ENCODE measurements at regions not wholly inside any gene's neighbourhood (a gene's known extent, or its start where the extent isn't known, plus 50 kb on each side); places are given as distances from the start of the nearest gene placed in this dataset.

DNA sequence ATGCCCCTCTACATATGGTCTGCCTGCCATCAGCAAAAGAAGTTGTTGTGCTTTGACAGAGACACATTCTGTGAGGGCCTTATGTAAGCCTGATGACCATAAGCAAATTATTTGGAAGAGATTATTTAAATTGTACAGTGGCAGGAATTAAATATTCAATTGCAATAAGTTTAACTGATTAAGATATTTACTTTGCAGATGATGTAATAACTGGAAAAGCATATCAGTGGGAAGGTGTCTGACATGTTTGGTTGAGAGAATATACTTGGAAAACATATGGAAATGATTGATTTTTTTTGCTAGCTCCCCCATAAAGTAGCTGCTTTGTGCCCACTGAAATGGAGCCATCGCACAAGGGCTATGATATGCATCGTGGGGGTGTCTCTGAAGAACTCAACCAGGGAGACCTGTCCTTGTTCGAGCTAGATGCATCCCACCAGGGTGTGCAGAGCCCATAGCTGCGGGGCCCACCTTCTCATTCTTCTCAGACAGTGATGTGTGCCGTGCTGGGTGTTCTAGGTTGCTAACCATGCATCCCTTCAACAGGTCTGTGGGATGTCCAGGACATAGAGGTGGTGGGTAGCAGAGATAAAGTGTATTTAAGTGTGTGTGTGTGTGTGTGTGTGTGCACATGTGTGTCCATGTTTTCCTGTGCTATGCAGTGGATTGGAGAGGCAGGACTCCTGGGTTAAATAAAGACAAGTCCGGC lies 90.4 kb upstream of the PARD3B start:
- no peak for DNase-seq (ENCODE audit: low read depth)
- TF ChIP-seq, protein P1, sequence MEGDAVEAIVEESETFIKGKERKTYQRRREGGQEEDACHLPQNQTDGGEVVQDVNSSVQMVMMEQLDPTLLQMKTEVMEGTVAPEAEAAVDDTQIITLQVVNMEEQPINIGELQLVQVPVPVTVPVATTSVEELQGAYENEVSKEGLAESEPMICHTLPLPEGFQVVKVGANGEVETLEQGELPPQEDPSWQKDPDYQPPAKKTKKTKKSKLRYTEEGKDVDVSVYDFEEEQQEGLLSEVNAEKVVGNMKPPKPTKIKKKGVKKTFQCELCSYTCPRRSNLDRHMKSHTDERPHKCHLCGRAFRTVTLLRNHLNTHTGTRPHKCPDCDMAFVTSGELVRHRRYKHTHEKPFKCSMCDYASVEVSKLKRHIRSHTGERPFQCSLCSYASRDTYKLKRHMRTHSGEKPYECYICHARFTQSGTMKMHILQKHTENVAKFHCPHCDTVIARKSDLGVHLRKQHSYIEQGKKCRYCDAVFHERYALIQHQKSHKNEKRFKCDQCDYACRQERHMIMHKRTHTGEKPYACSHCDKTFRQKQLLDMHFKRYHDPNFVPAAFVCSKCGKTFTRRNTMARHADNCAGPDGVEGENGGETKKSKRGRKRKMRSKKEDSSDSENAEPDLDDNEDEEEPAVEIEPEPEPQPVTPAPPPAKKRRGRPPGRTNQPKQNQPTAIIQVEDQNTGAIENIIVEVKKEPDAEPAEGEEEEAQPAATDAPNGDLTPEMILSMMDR (IDR thresholded peaks at IDR 0.05; ENCODE audit: insufficient read depth, low read length) = no peak
- H3K4me3 ChIP-seq (ENCODE audit: low read depth, low read length) = no peak overlapping the region

DNA sequence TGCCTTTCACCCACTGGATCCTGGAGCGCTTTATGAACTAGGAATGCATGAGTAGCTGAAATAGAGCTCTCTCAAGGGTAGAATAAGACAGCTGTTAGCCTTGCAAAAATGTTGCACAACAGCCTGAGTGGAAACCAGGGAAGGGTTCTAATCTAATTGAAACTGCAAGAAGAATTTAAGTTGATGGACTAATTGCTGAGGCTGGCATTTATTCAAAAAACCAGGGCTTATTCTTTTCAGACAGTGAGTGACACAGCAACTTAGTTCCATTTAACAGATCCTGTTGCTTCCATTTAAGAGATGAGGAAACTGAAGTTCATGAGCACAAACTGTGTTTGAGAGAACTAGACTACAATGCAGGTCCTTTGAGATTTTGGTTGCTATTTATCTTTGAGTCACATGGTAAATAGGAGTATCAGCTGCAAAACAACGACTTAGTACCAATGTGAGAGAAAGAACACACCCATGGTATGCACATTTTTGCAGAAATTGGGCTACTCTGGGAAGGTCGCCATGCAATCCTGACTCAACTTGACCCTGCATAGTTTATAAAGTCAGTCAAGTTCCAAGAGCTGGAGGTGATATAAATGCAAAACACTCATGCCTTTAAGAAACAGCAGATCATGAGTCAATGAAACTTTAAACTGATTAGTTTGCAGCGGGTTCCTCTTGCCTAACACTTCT lies 76.4 kb upstream of the PARD3B start:
- no peak overlapping the region for H3K4me3 ChIP-seq (ENCODE audit: low read depth, low read length)
- TF ChIP-seq, protein P1 (IDR thresholded peaks at IDR 0.05; ENCODE audit: insufficient read depth, low read length) = no peak
- peak; percentile 94 for DNase-seq (ENCODE audit: low read depth)

DNA sequence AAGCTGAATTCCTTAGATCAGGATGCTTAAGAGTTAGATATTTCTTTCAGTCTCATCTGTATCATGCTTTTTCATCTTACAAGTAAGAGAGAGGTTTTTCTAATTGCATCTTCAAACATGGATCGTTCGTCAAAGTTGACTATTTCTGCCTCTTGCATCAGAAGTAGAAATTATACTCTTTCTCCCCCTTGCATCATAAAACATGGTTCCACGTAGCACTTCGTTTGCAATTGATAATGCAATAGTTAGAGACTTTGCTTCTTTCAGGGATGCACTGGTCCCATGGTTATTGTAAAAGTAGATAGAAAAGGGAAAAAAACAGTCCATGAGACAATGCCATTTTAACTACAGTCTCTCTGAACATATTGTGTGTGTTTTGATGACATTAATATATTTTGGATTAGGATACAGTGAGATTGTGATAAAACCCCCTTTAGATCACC lies 75.1 kb upstream of the PARD3B start:
- no peak overlapping the region for H3K4me3 ChIP-seq (ENCODE audit: low read depth, low read length)
- DNase-seq (ENCODE audit: low read depth) = peak; percentile 57
- TF ChIP-seq, protein P1 (IDR thresholded peaks at IDR 0.05; ENCODE audit: insufficient read depth, low read length) = no peak

DNA sequence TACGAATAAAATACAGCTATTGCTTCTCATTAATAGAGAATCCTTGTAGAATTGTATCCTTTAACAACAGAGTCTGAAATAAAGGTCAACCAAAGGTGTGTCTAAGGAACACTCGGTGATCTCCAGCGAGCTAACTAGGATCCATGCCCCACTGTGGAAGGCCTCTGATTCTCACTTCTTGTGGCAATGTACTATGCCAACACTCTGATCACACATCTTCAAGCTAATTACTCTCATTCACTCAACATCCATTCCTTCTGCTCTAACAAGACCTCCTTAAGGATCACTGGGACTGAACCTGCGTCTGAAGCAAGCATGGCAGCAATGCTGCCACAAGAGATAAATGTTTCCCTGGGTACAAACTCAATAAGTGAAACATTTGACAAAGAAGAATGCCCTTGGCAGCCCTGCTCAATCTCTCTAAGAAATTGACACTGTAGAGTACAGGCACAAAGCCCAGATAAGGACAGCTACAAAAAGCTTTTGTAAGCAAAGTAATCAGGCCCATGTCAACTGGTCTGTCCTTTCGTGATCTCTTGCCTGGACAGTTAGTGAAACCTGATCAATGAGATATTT lies 74.6 kb upstream of the PARD3B start:
- no peak for DNase-seq (ENCODE audit: low read depth)
- H3K4me3 ChIP-seq (ENCODE audit: low read depth, low read length) = no peak overlapping the region
- TF ChIP-seq, protein P1 (IDR thresholded peaks at IDR 0.05; ENCODE audit: insufficient read depth, low read length) = no peak

DNA sequence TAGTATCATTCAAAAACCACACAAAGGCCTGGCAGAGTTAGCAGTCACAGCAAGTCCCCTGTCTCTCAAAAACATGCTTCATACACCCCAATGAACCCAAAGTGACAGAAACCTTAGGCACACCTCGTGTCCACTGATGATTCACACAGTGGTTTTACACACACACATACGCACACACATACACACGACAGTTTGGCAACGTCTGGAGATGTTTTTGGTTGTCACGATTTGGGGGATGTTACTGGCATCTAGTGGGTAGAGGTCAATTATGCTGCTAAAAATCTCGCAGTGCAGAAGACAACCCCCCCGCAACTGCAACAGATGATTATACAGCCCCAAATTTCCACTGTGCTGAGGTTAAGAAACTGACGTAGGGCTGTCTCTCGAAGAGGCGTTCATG lies 72.9 kb upstream of the PARD3B start:
- TF ChIP-seq, protein P1 (IDR thresholded peaks at IDR 0.05; ENCODE audit: insufficient read depth, low read length) = no peak
- no peak for DNase-seq (ENCODE audit: low read depth)
- no peak overlapping the region for H3K4me3 ChIP-seq (ENCODE audit: low read depth, low read length)

DNA sequence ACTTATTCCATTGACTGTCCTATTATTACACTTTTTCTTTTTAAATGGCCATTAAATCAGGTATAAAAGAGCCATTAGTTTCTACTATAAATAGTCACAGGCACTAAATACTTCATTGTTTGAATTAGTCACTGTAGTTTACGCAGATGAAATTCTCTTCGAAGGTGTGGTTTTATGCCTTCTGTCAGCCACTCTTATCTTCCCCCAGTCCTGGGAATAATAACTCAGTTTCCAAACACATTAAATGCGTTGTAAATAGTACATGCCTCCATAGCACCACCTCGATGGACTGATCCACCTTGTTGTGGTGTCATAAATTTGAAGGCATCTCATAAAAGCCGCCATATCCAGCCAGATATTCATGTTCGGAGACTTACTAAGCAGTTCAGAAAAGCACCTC lies 72.1 kb upstream of the PARD3B start:
- no peak overlapping the region for H3K4me3 ChIP-seq (ENCODE audit: low read depth, low read length)
- no peak for DNase-seq (ENCODE audit: low read depth)
- TF ChIP-seq, protein P1 (IDR thresholded peaks at IDR 0.05; ENCODE audit: insufficient read depth, low read length) = no peak

Data from fibroblast of the aortic adventitia (primary cell).